A549 (cell line): ENCODE measurements at regions not wholly inside any gene's neighbourhood (a gene's known extent, or its start where the extent isn't known, plus 50 kb on each side); places are given as distances from the start of the nearest gene placed in this dataset.

Experiments used
- CBX2 ChIP-seq: fragments of 200-600 bp; sonication (generic); IDR thresholded peaks from 2 replicates; pipeline ENCODE4 v1.6.1; 2016; ENCODE audit warnings: low read depth, mild to moderate bottlenecking, borderline replicate concordance
- CTCF ChIP-seq: fragments of >200 bp; sonication (Bioruptor Twin); formaldehyde crosslinking; IDR thresholded peaks from 3 replicates; pipeline ENCODE4 v1.5.1; 2016
- EP300 ChIP-seq, 2 experiments: fragments of >200 bp; sonication (Bioruptor Twin); formaldehyde crosslinking; IDR thresholded peaks; 2 replicates in 1 of 2; 3 replicates in 1 of 2; pipeline ENCODE4 v1.6.1; 2016 to 2017
- ESRRA ChIP-seq: fragments of 150-350 bp; IDR thresholded peaks from 2 replicates; pipeline ENCODE4 v1.6.1; 2014; ENCODE audit warnings: mild to moderate bottlenecking, low read length, borderline replicate concordance
- HOXA7 ChIP-seq: fragments of 250-450 bp; sonication (Bioruptor Pico); IDR thresholded peaks from 2 replicates; pipeline ENCODE4 v1.5.0; 2020; ENCODE audit warnings: mild to moderate bottlenecking, moderate library complexity
- JUN ChIP-seq, 2 experiments: fragments of >200 bp; sonication (Bioruptor Twin); formaldehyde crosslinking; IDR thresholded peaks; 2 replicates in 1 of 2; 3 replicates in 1 of 2; pipeline ENCODE4 v1.6.1; 2016 to 2017
- KDM1A ChIP-seq: fragments of 200-600 bp; sonication (generic); IDR thresholded peaks from 2 replicates; pipeline ENCODE4 v1.6.1; 2016; ENCODE audit warnings: low read depth, mild to moderate bottlenecking
- MYC ChIP-seq: IDR thresholded peaks from 2 replicates; pipeline ENCODE4 v1.6.1; 2012; ENCODE audit warnings: mild to moderate bottlenecking, inconsistent platforms, low read length, improper control_type of control experiment, borderline replicate concordance
- POLR2A ChIP-seq: IDR thresholded peaks from 2 replicates; pipeline ENCODE4 v1.6.1; 2012; ENCODE audit warnings: mild to moderate bottlenecking, low read length
- RCOR1 ChIP-seq: fragments of 150-350 bp; IDR thresholded peaks from 2 replicates; pipeline ENCODE4 v1.6.1; 2014; ENCODE audit warnings: antibody characterized with exemption, low read length, low read depth
- REST ChIP-seq: fragments of 200-600 bp; sonication (generic); IDR thresholded peaks from 2 replicates; pipeline ENCODE4 v1.6.1; 2016; ENCODE audit warnings: antibody characterized with exemption, mild to moderate bottlenecking, moderate library complexity
- TF ChIP-seq, protein P1 (sequence below): fragments of 250-450 bp; sonication (Bioruptor Pico); IDR thresholded peaks from 2 replicates; pipeline ENCODE4 v1.5.0; 2021; ENCODE audit warnings: mild to moderate bottlenecking, moderate library complexity, borderline replicate concordance

GRCh38 chr12:114174326-114174725 is 208.2 kb upstream of the RBM19 start:
- TF ChIP-seq CTCF (no peak), CBX2 (no peak), HOXA7 (CRISPR knock-in tag) (no peak), POLR2A (no peak), RCOR1 (no peak), ESRRA (no peak), REST (no peak), JUN (IDR thresholded peaks at IDR 0.05) (no peak), KDM1A (no peak), EP300 (IDR thresholded peaks at IDR 0.05) (no peak), MYC (no peak)
- TF ChIP-seq, protein P1, sequence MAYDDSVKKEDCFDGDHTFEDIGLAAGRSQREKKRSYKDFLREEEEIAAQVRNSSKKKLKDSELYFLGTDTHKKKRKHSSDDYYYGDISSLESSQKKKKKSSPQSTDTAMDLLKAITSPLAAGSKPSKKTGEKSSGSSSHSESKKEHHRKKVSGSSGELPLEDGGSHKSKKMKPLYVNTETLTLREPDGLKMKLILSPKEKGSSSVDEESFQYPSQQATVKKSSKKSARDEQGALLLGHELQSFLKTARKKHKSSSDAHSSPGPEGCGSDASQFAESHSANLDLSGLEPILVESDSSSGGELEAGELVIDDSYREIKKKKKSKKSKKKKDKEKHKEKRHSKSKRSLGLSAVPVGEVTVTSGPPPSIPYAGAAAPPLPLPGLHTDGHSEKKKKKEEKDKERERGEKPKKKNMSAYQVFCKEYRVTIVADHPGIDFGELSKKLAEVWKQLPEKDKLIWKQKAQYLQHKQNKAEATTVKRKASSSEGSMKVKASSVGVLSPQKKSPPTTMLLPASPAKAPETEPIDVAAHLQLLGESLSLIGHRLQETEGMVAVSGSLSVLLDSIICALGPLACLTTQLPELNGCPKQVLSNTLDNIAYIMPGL (CRISPR knock-in tag) = no peak
